Hepatocyte (in vitro differentiated cells): ENCODE measurements at regions not wholly inside any gene's neighbourhood (a gene's known extent, or its start where the extent isn't known, plus 50 kb on each side); places are given as distances from the start of the nearest gene placed in this dataset.
"Not testable (repeated sequence)": the region's sequence is repeated elsewhere in the genome, so short reads cannot be mapped to it uniquely, and the experiment has no call there.

ENCODE experiments used
- DNase-seq: peaks from one replicate; pipeline ENCODE4 v3.0.0-alpha.2; 2016; ENCODE audit warnings: low spot score
- H2AFZ ChIP-seq: fragments of 200-600 bp; sonication (generic); 2 replicates; pipeline ENCODE4 v1.6.0; 2016; ENCODE audit warnings: antibody characterized with exemption, mild to moderate bottlenecking
- H3K27ac ChIP-seq: fragments of 200-600 bp; sonication (generic); 2 replicates; pipeline ENCODE4 v1.5.1; 2016; ENCODE audit warnings: mild to moderate bottlenecking
- H3K27me3 ChIP-seq: fragments of 200-600 bp; sonication (generic); 2 replicates; pipeline ENCODE4 v1.6.1; 2016
- H3K36me3 ChIP-seq: fragments of 200-600 bp; sonication (generic); replicated peaks from 2 replicates; pipeline ENCODE4 v1.5.1; 2016; ENCODE audit warnings: low read depth; ENCODE audit not compliant: insufficient read depth
- H3K4me1 ChIP-seq: fragments of 200-600 bp; sonication (generic); 2 replicates; pipeline ENCODE4 v1.5.1; 2016; ENCODE audit warnings: mild to moderate bottlenecking, moderate library complexity; ENCODE audit not compliant: insufficient read depth
- H3K4me2 ChIP-seq: fragments of 200-600 bp; sonication (generic); 2 replicates; pipeline ENCODE4 v1.6.0; 2016
- H3K4me3 ChIP-seq: fragments of 200-600 bp; sonication (generic); 2 replicates; pipeline ENCODE4 v1.5.1; 2016; ENCODE audit warnings: mild to moderate bottlenecking
- H3K79me2 ChIP-seq: fragments of 200-600 bp; sonication (generic); 2 replicates; pipeline ENCODE4 v1.6.0; 2017; ENCODE audit warnings: mild to moderate bottlenecking
- H3K9me2 ChIP-seq: fragments of 200-600 bp; sonication (generic); replicated peaks from 2 replicates; pipeline ENCODE4 v1.6.0; 2017; ENCODE audit warnings: mild to moderate bottlenecking; ENCODE audit not compliant: insufficient read depth
- H3K9me3 ChIP-seq: fragments of 200-600 bp; sonication (generic); 2 replicates; pipeline ENCODE4 v1.5.1; 2016; ENCODE audit warnings: low read depth, mild to moderate bottlenecking
- H4K20me1 ChIP-seq: fragments of 200-600 bp; sonication (generic); 2 replicates; pipeline ENCODE4 v1.6.0; 2016; ENCODE audit warnings: mild to moderate bottlenecking; ENCODE audit not compliant: insufficient read depth, poor library complexity, severe bottlenecking
- EZH2 ChIP-seq: fragments of 200-600 bp; sonication (generic); IDR thresholded peaks from 2 replicates; pipeline ENCODE4 v1.6.1; 2016; ENCODE audit warnings: antibody characterized with exemption, mild to moderate bottlenecking, borderline replicate concordance
- WGBS: methylation state at CpG from one replicate; pipeline ENCODE4 v1.1.6; 2016; ENCODE audit warnings: low lambda C conversion rate; ENCODE audit errors: missing lambda C conversion rate; 5-methylcytosine and 5-hydroxymethylcytosine counted together

DNA sequence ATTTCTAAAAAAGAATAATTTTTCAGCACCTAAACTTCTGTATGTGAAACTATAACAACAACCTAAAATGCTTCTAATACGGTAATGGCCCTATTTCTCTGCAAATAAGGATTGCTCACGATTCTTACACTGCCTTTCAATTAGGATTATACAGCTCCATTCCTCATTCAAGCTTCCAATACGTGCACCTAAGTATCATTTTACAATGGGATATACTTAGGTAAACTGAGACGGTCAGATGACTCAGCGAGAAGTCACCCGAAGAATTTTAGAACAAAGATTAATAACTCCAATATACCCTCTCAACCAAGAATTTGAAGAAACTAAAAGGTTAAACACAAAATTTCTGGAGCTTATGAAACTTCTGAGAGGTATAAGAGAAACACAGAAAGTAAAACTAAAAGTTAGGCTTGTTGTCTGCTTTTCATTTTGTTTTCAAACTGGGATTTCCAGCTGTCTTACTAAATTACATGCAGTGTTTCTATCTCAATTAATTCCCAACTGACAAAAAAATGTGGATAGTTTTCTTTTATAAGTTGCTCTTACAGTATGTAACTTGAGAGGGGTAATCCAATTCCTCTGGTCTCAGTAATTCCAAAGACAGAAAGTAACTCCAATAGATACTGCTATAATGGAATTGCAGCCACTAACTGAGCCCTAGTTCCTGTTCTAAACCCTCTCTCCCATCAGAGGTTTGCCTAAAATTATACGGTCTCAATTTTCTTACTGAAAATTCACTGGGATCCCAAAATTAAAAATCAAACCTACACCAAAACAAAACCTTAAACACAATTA is 69.9 kb upstream of the NBPF20 start:
- H3K4me2 ChIP-seq, H3K4me1 ChIP-seq, H3K79me2 ChIP-seq, H4K20me1 ChIP-seq, H3K9me2 ChIP-seq, H2AFZ ChIP-seq, H3K4me3 ChIP-seq, H3K36me3 ChIP-seq, H3K27ac ChIP-seq, DNase-seq, H3K27me3 ChIP-seq, H3K9me3 ChIP-seq: not testable (repeated sequence)
- 54% methylated on average over 3 of the region's 7 CpGs for WGBS

- not testable (repeated sequence) for H3K4me1 ChIP-seq, H3K9me2 ChIP-seq, H3K4me2 ChIP-seq, H4K20me1 ChIP-seq, H3K79me2 ChIP-seq, H3K36me3 ChIP-seq, H2AFZ ChIP-seq, H3K9me3 ChIP-seq, H3K27ac ChIP-seq, H3K27me3 ChIP-seq, H3K4me3 ChIP-seq, DNase-seq
- 96% methylated on average over 11 of the region's 31 CpGs for WGBS
Observed at GRCh38 chr1:145488193-145488933, 63.0 kb upstream of the NBPF20 start.

- H2AFZ ChIP-seq, H3K4me3 ChIP-seq, H3K4me1 ChIP-seq, H3K9me2 ChIP-seq, H3K9me3 ChIP-seq, H3K79me2 ChIP-seq, H3K36me3 ChIP-seq, H4K20me1 ChIP-seq, H3K27me3 ChIP-seq, DNase-seq, H3K27ac ChIP-seq, H3K4me2 ChIP-seq: not testable (repeated sequence)
- 97% methylated on average over 29 of the region's 36 CpGs for WGBS
Observed at GRCh38 chr1:145487156-145487555, 61.8 kb upstream of the NBPF20 start.

DNA sequence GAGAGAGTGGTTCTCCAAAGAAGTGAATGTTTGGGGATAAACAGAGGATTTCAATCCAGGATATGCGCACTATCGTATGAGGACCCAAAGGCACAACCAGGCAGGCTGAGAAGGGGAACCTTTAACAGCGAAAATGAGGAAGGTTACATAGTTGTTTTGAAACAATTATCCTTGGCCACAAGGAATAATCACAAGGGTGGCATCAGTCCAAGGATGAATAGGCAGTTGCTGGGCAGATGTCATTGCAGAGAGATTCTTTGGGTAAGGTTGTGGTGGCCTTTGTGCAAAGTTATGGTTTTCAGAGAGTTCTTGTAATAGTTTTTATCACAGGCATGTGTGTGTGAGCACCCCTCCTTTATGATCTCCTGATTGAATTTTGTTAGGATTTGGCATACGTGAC is 58.9 kb upstream of the NBPF20 start:
- H3K36me3 ChIP-seq, H3K27me3 ChIP-seq, H2AFZ ChIP-seq, H3K9me2 ChIP-seq, H3K4me3 ChIP-seq, H3K9me3 ChIP-seq, H3K4me1 ChIP-seq, H3K4me2 ChIP-seq, H3K27ac ChIP-seq, H4K20me1 ChIP-seq, H3K79me2 ChIP-seq, DNase-seq: not testable (repeated sequence)
- 86% methylated on average over 4 of the region's 4 CpGs for WGBS

DNA sequence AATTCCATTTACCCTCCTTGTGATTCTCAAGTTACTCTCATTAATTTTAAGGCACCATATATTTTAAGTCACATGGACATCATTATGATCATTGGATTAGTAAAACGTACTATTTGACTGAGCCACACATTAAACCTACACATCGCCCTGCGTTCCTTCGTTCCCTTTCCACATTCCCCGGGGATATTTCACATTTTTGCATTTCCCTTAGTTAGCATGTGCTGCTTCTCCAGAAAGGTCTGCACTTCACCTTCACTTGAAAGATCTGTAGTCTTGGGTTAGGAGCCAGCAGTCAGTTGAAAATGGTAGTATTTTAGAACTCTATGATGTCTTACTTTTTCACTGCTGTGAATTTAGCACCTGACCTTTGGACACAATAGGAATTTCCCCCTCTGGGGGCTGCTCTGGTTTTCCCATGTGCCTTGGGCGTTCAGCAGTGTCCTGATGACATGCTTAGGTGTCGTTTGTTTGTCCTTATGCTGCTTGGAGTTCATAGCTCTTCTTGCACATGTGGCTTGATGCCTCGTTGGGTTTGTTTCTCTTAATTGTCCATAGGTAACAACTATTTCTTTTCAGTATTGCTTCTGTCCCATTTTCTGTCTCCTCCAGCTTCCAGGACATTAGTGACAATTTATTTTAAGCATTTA is 56.9 kb upstream of the NBPF20 start:
- not testable (repeated sequence) for H2AFZ ChIP-seq, H3K9me2 ChIP-seq, H3K4me2 ChIP-seq, H3K36me3 ChIP-seq, H3K27me3 ChIP-seq, H3K4me1 ChIP-seq, H3K4me3 ChIP-seq, H3K27ac ChIP-seq, H3K79me2 ChIP-seq, H4K20me1 ChIP-seq, H3K9me3 ChIP-seq
- peak; percentile 7 for DNase-seq
- WGBS, result 41% methylated on average over 8 of the region's 8 CpGs

DNA sequence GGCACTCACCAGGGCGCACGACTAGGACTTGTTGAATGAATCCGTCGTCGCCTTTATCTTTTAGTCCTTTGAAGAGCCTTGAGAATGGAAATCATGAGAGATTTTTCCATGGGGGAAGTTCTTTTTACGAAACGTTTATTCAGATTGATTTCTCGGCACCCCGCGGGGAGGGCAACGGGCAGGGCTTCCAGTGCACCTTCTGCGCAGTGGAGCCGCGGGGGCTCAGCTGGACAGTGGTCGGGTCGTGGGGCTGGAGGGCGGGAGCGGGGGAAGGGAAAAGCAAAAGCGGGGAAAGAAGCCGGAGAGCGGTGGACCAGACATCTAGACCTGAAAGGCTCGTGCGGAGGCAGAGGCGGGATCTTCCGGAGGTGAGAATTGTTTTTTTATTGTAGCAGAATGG is 50.6 kb upstream of the NBPF20 start:
- H3K9me2 ChIP-seq, H4K20me1 ChIP-seq, H3K27ac ChIP-seq, H3K4me1 ChIP-seq, H3K9me3 ChIP-seq, H3K36me3 ChIP-seq, DNase-seq, H3K79me2 ChIP-seq, H3K27me3 ChIP-seq: not testable (repeated sequence)
- peak overlapping the region; percentile 26 for H3K4me3 ChIP-seq
- WGBS, result 1% methylated on average over 17 of the region's 25 CpGs
- H3K4me2 ChIP-seq, result peak overlapping the region; percentile 85
- peak overlapping the region; percentile 56 for H2AFZ ChIP-seq
- TF ChIP-seq EZH2, result peak; percentile 47

DNA sequence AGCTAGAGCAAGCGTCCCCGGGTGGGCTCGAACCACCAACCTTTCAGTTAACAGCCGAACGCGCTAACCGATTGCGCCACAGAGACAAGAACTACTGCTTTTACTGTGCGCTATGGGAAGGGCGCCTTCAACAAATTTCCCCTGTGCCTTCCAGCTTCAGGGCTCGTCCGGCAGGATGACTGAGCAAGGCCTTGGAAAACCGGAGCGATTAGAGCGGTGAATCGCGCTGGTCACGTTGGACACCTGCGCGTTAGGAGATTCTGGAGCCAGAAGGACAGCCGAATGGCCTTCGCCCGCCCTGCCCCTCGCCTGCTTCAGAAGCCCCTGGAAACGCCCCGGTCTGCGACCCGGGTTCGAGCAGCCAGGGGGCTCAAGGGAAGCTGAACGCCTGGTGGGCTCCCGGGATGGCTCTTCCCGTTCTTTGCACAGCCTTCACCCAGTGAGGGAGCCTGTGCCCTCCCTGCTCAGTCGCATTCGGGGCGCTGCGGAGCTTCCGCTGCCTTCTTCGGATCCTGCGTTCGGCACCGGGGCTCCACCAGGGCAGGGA is 50.0 kb upstream of the NBPF20 start:
- H3K79me2 ChIP-seq, H4K20me1 ChIP-seq, H3K9me3 ChIP-seq, H3K27ac ChIP-seq, H3K27me3 ChIP-seq, H3K36me3 ChIP-seq, H3K4me1 ChIP-seq, H3K9me2 ChIP-seq: not testable (repeated sequence)
- H3K4me2 ChIP-seq, result peak overlapping the region; percentile 85
- H2AFZ ChIP-seq, result peak overlapping the region; percentile 56
- DNase-seq, result peak; percentile 12
- WGBS, result 6% methylated on average over 15 of the region's 41 CpGs
- H3K4me3 ChIP-seq, result peak overlapping the region; percentile 26
